ENCODE measurements at regions not wholly inside any gene's neighbourhood (a gene's known extent, or its start where the extent isn't known, plus 50 kb on each side); places are given as distances from the start of the nearest gene placed in this dataset.

- TF ChIP-seq CTCF (IDR thresholded peaks at IDR 0.05): no peak
- no peak for TF ChIP-seq POLR2A (IDR thresholded peaks at IDR 0.05)
Measured at GRCh38 chr17:36732351-36732750, 131.0 kb downstream of the MRM1 start.
